GM18520 (cell line): ENCODE measurements at regions not wholly inside any gene's neighbourhood (a gene's known extent, or its start where the extent isn't known, plus 50 kb on each side); places are given as distances from the start of the nearest gene placed in this dataset.
"Not testable (repeated sequence)": the region's sequence is repeated elsewhere in the genome, so short reads cannot be mapped to it uniquely, and the experiment has no call there.

ENCODE experiments used
- ATAC-seq: cut with Tn5 transposase; IDR thresholded peaks from one replicate; pipeline ENCODE4 v1.9.1; 2021; ENCODE audit not compliant: unreplicated experiment

- no peak for ATAC-seq
These were observed 213.7 kb upstream of the P2RY1 start for GRCh38 chr3:152621006-152621868.

GRCh38 chr3:152621967-152622810, 212.7 kb upstream of the P2RY1 start:
- no peak for ATAC-seq

GRCh38 chr3:152622811-152623167, 212.1 kb upstream of the P2RY1 start:
- no peak for ATAC-seq

GRCh38 chr3:152623286-152623911, 211.5 kb upstream of the P2RY1 start:
- ATAC-seq, result no peak

GRCh38 chr3:152626226-152626625, 208.7 kb upstream of the P2RY1 start:
- ATAC-seq, result no peak

GRCh38 chr3:152628496-152628895, 206.4 kb upstream of the P2RY1 start:
- no peak for ATAC-seq

- no peak for ATAC-seq
These were observed 205.4 kb upstream of the P2RY1 start for GRCh38 chr3:152629363-152630122.

- ATAC-seq, result no peak
These were observed 199.5 kb upstream of the P2RY1 start for GRCh38 chr3:152635389-152635788.

GRCh38 chr3:152636651-152637050, 198.3 kb upstream of the P2RY1 start:
- ATAC-seq, result no peak

GRCh38 chr3:152638214-152638613, 196.7 kb upstream of the P2RY1 start:
- ATAC-seq, result no peak

- no peak for ATAC-seq
These were observed 196.1 kb upstream of the P2RY1 start for GRCh38 chr3:152638707-152639450.

GRCh38 chr3:152641198-152641597, 193.7 kb upstream of the P2RY1 start:
- no peak for ATAC-seq

GRCh38 chr3:152642658-152643057, 192.3 kb upstream of the P2RY1 start:
- no peak for ATAC-seq

GRCh38 chr3:152644478-152644877, 190.5 kb upstream of the P2RY1 start:
- no peak for ATAC-seq

- no peak for ATAC-seq
These were observed 188.9 kb upstream of the P2RY1 start for GRCh38 chr3:152646004-152646403.

GRCh38 chr3:152650177-152650576, 184.8 kb upstream of the P2RY1 start:
- ATAC-seq, result no peak

GRCh38 chr3:152650923-152651322, 184.0 kb upstream of the P2RY1 start:
- not testable (repeated sequence) for ATAC-seq

- ATAC-seq, result no peak
These were observed 178.5 kb upstream of the P2RY1 start for GRCh38 chr3:152656214-152656971.

- no peak for ATAC-seq
These were observed 178.0 kb upstream of the P2RY1 start for GRCh38 chr3:152656972-152657355.
